Stomach (tissue), 8 donors: ENCODE measurements at regions not wholly inside any gene's neighbourhood (a gene's known extent, or its start where the extent isn't known, plus 50 kb on each side); places are given as distances from the start of the nearest gene placed in this dataset.

Experiments
- DNase-seq, 2 donors: peaks; one replicate each; pipeline versions ENCODE4 v3.0.0 to v3.0.0-alpha.2; 2013 to 2019
- H3K27ac ChIP-seq, 5 donors: fragments of 200-600 bp in 4 of 5; sonication (generic) in 4 of 5; one replicate each; pipeline ENCODE4 v1.5.1; 2013 to 2019; ENCODE audit warnings: mild to moderate bottlenecking in 1 of 5, moderate library complexity in 1 of 5
- H3K27me3 ChIP-seq, 3 donors: fragments of 200-600 bp; sonication (generic); one replicate each; pipeline ENCODE4 v1.5.1; 2017 to 2019; ENCODE audit warnings: mixed run types in 1 of 3
- H3K36me3 ChIP-seq, 4 donors: fragments of 200-600 bp; sonication (generic); 1 replicate in 3 of 4; 2 replicates in 1 of 4; pipeline ENCODE4 v1.5.1; 2016 to 2019
- H3K4me1 ChIP-seq, 4 donors: fragments of 200-600 bp; sonication (generic); one replicate each; pipeline ENCODE4 v1.5.1; 2016 to 2019
- H3K4me3 ChIP-seq, 4 donors: fragments of 200-600 bp; sonication (generic) in 3 of 4; one replicate each; pipeline ENCODE4 v1.5.1; 2016 to 2019; ENCODE audit warnings: mild to moderate bottlenecking in 1 of 4
- H3K9me3 ChIP-seq, 4 donors: fragments of 200-600 bp; sonication (generic); one replicate each; pipeline ENCODE4 v1.5.1; 2016 to 2019
- CTCF ChIP-seq, 7 experiments: fragments of 450-650 bp in 4 of 7; fragments of 200-600 bp in 3 of 7; sonication (generic) in 3 of 7; IDR thresholded peaks; one replicate each; pipeline ENCODE4 v1.5.1; 2016 to 2019; ENCODE audit warnings: antibody characterized with exemption in 7 of 7, control low read depth in 2 of 7, mild to moderate bottlenecking in 1 of 7
- EP300 ChIP-seq: sonication (generic); formaldehyde crosslinking; IDR thresholded peaks from one replicate; pipeline ENCODE4 v1.6.1; 2017; ENCODE audit warnings: antibody characterized with exemption
- POLR2A ChIP-seq, 4 donors: fragments of 450-650 bp; IDR thresholded peaks; one replicate each; pipeline ENCODE4 v1.6.1; 2016; ENCODE audit warnings: antibody characterized with exemption in 4 of 4, control low read depth in 2 of 4, mild to moderate bottlenecking in 1 of 4, moderate library complexity in 1 of 4
- POLR2AphosphoS5 ChIP-seq, 3 donors: sonication (generic); formaldehyde crosslinking; IDR thresholded peaks; one replicate each; pipeline ENCODE4 v1.6.1; 2016; ENCODE audit warnings: antibody characterized with exemption in 3 of 3
- WGBS, 5 donors: extraction: QIAGEN DNeasy Blood & Tissue Kit in 3 of 5; methylation state at CpG; one replicate each; pipeline versions ENCODE4 v1.1.5 to v1.1.7; 2013 to 2018; 5-methylcytosine and 5-hydroxymethylcytosine counted together
- intact Hi-C: fragments of 100-400 bp; cut with DNase I; formaldehyde crosslinking; loops from one replicate; pipeline ENCODE4 v1.15.1; 2023; ENCODE audit warnings: low total_unique reads
- donor health status: healthy with polysubstance abuse.
- donor health status: Bipolar disorder and iron deficiency.
- donor health status: healthy.

GRCh38 chr2:153307223-153307622 lies 171.3 kb downstream of the RPRM start:
- H3K27me3 ChIP-seq, result no peaks in the 10 kb centered on the region
- TF ChIP-seq CTCF (IDR thresholded peaks at IDR 0.05), result no peak
- no peak for TF ChIP-seq POLR2A (IDR thresholded peaks at IDR 0.05)
- no peak for TF ChIP-seq POLR2AphosphoS5 (IDR thresholded peaks at IDR 0.05)
- no peak for TF ChIP-seq EP300
- 55 to 95% (median 63%) methylated on average over 3 of the region's 3 CpGs for WGBS, 5 donors
- no peak for DNase-seq
- no peak overlapping the region for H3K4me3 ChIP-seq
- intact Hi-C loops, result no loop called here
- no peaks in the 10 kb centered on the region for H3K36me3 ChIP-seq
- H3K4me1 ChIP-seq, result no peaks in the 10 kb centered on the region
- no peak overlapping the region for H3K27ac ChIP-seq
- H3K9me3 ChIP-seq, result no peaks in the 10 kb centered on the region

- no peak for DNase-seq
- intact Hi-C loops, result no loop called here
- H3K27me3 ChIP-seq, result no peaks in the 10 kb centered on the region
- no peak for TF ChIP-seq POLR2A (IDR thresholded peaks at IDR 0.05)
- TF ChIP-seq POLR2AphosphoS5 (IDR thresholded peaks at IDR 0.05), result no peak
- TF ChIP-seq EP300, result no peak
- no peak for TF ChIP-seq CTCF (IDR thresholded peaks at IDR 0.05)
- no peaks in the 10 kb centered on the region for H3K36me3 ChIP-seq
- 92 to 97% (median 93%) methylated on average over 4 of the region's 4 CpGs for WGBS, 5 donors
- no peak overlapping the region for H3K4me3 ChIP-seq
- H3K9me3 ChIP-seq, result no peaks in the 10 kb centered on the region
- no peaks in the 10 kb centered on the region for H3K4me1 ChIP-seq
- H3K27ac ChIP-seq, result no peak overlapping the region
Measured at GRCh38 chr2:153299809-153300208, 178.8 kb downstream of the RPRM start.

GRCh38 chr2:153299217-153299616 lies 179.3 kb downstream of the RPRM start:
- Histone ChIP-seq H3K36me3 (no peaks in the 10 kb centered on the region), H3K27ac (no peak overlapping the region), H3K4me3 (no peak overlapping the region), H3K27me3 (no peaks in the 10 kb centered on the region), H3K9me3 (no peaks in the 10 kb centered on the region), H3K4me1 (no peaks in the 10 kb centered on the region)
- TF ChIP-seq POLR2AphosphoS5 (IDR thresholded peaks at IDR 0.05), result no peak
- no peak for TF ChIP-seq CTCF (IDR thresholded peaks at IDR 0.05)
- TF ChIP-seq EP300, result no peak
- TF ChIP-seq POLR2A (IDR thresholded peaks at IDR 0.05), result no peak
- WGBS, 5 donors, result 65 to 77% (median 69%) methylated on average over 3 of the region's 3 CpGs
- DNase-seq, result no peak
- intact Hi-C loops, result no loop called here

- intact Hi-C loops, result no loop called here
- WGBS, 5 donors, result 31 to 57% (median 37%) methylated on average over 2 of the region's 2 CpGs
Measured at GRCh38 chr2:153294199-153294786, 184.3 kb downstream of the RPRM start.

More at GRCh38 chr2:153294199-153294786, 184.3 kb downstream of the RPRM start:
- H3K9me3 ChIP-seq, result no peaks in the 10 kb centered on the region
- no peaks in the 10 kb centered on the region for H3K27me3 ChIP-seq
- no peaks in the 10 kb centered on the region for H3K36me3 ChIP-seq
- H3K4me1 ChIP-seq, result no peaks in the 10 kb centered on the region
- DNase-seq, result peak in 1 of 2 donors; percentile 28
- TF ChIP-seq EP300, result no peak
- TF ChIP-seq CTCF (IDR thresholded peaks at IDR 0.05), result no peak
- no peak for TF ChIP-seq POLR2AphosphoS5 (IDR thresholded peaks at IDR 0.05)
- no peak for TF ChIP-seq POLR2A (IDR thresholded peaks at IDR 0.05)
- H3K4me3 ChIP-seq, result no peak overlapping the region
- H3K27ac ChIP-seq, result no peak overlapping the region
